PC-3 (cell line): ENCODE measurements at regions not wholly inside any gene's neighbourhood (a gene's known extent, or its start where the extent isn't known, plus 50 kb on each side); places are given as distances from the start of the nearest gene placed in this dataset.

Source experiments
- EZH2phosphoT487 ChIP-seq: fragments of 300-600 bp; sonication (generic); IDR thresholded peaks from 2 replicates; pipeline ENCODE4 v1.6.1; 2018; ENCODE audit warnings: mild to moderate bottlenecking, antibody characterized with exemption, low read length, borderline replicate concordance
- TF ChIP-seq, protein P1 (sequence below): fragments of 300-600 bp; sonication (generic); conservative IDR thresholded peaks from 2 replicates; pipeline ENCODE4 v1.5.1; 2017; ENCODE audit warnings: antibody characterized with exemption, low read depth, mild to moderate bottlenecking, low read length

DNA sequence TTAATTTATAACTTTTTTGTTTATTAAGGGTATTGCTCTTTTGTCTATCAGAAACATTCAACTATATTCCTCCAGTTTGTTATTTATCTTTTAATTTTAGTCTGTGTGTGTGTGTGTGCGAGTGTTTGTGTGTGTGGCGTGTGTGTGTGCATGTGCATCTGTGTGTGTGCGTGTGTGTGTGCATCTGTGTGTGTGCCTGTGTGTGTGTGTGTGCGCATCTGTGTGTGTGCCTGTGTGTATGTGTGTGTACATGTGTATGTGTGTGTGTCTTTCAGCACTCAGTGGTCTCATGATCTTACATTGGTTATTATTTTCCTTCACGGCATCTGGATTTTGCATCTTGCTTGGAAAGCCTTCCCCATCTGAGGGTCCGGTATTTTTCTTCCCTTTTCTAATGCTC lies 281.1 kb upstream of the RTL1 start:
- TF ChIP-seq, protein P1, sequence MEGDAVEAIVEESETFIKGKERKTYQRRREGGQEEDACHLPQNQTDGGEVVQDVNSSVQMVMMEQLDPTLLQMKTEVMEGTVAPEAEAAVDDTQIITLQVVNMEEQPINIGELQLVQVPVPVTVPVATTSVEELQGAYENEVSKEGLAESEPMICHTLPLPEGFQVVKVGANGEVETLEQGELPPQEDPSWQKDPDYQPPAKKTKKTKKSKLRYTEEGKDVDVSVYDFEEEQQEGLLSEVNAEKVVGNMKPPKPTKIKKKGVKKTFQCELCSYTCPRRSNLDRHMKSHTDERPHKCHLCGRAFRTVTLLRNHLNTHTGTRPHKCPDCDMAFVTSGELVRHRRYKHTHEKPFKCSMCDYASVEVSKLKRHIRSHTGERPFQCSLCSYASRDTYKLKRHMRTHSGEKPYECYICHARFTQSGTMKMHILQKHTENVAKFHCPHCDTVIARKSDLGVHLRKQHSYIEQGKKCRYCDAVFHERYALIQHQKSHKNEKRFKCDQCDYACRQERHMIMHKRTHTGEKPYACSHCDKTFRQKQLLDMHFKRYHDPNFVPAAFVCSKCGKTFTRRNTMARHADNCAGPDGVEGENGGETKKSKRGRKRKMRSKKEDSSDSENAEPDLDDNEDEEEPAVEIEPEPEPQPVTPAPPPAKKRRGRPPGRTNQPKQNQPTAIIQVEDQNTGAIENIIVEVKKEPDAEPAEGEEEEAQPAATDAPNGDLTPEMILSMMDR = no peak
- no peak for TF ChIP-seq EZH2phosphoT487
